ENCODE measurements at regions not wholly inside any gene's neighbourhood (a gene's known extent, or its start where the extent isn't known, plus 50 kb on each side); places are given as distances from the start of the nearest gene placed in this dataset.

- peaks cover 18% of the 10 kb centered on the region for H3K9me3 Mint-ChIP-seq
- no peaks in the 10 kb centered on the region for H3K27me3 Mint-ChIP-seq (ENCODE audit: low read depth)
- TF ChIP-seq, protein P1, sequence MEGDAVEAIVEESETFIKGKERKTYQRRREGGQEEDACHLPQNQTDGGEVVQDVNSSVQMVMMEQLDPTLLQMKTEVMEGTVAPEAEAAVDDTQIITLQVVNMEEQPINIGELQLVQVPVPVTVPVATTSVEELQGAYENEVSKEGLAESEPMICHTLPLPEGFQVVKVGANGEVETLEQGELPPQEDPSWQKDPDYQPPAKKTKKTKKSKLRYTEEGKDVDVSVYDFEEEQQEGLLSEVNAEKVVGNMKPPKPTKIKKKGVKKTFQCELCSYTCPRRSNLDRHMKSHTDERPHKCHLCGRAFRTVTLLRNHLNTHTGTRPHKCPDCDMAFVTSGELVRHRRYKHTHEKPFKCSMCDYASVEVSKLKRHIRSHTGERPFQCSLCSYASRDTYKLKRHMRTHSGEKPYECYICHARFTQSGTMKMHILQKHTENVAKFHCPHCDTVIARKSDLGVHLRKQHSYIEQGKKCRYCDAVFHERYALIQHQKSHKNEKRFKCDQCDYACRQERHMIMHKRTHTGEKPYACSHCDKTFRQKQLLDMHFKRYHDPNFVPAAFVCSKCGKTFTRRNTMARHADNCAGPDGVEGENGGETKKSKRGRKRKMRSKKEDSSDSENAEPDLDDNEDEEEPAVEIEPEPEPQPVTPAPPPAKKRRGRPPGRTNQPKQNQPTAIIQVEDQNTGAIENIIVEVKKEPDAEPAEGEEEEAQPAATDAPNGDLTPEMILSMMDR (IDR thresholded peaks at IDR 0.05; ENCODE audit: unreplicated experiment in 3 of 3): no peak
- H3K27ac Mint-ChIP-seq: no peak overlapping the region
- no peaks in the 10 kb centered on the region for H3K36me3 Mint-ChIP-seq (ENCODE audit: low read depth)
- no peak overlapping the region for H3K4me3 Mint-ChIP-seq
- no peaks in the 10 kb centered on the region for H3K4me1 Mint-ChIP-seq
Measured at GRCh38 chr3:59472541-59472940, 422.7 kb upstream of the CFAP20DC start.

- H3K9me3 Mint-ChIP-seq: peaks cover 15% of the 10 kb centered on the region
- TF ChIP-seq, protein P1 (IDR thresholded peaks at IDR 0.05; ENCODE audit: unreplicated experiment in 3 of 3): no peak
- no peaks in the 10 kb centered on the region for H3K36me3 Mint-ChIP-seq (ENCODE audit: low read depth)
- H3K27me3 Mint-ChIP-seq (ENCODE audit: low read depth): no peaks in the 10 kb centered on the region
- no peak overlapping the region for H3K4me3 Mint-ChIP-seq
- H3K4me1 Mint-ChIP-seq: no peaks in the 10 kb centered on the region
- no peak overlapping the region for H3K27ac Mint-ChIP-seq
Measured at GRCh38 chr3:59469948-59470723, 420.3 kb upstream of the CFAP20DC start.

DNA sequence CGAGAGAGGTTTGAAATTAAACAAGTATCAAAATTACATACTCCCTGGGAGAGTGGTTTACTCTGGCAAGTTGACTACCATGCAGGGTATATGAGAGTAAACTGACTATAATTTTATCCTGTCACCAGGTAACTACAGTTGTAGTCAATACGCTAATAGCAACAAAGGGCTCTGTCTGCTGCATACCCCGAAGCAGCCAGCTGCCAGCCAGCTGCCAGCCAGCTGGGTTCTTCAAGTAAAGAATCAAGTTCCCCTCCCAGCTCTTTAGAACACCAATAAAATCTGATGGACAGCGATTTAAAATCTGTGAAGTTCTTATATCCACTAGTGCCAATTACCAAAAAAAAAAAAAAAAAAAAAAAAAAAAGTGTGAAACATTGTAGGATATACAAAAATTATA lies 417.7 kb upstream of the CFAP20DC start:
- H3K27ac Mint-ChIP-seq: no peak overlapping the region
- no peaks in the 10 kb centered on the region for H3K4me1 Mint-ChIP-seq
- H3K36me3 Mint-ChIP-seq (ENCODE audit: low read depth): no peaks in the 10 kb centered on the region
- no peaks in the 10 kb centered on the region for H3K27me3 Mint-ChIP-seq (ENCODE audit: low read depth)
- peaks cover 15% of the 10 kb centered on the region for H3K9me3 Mint-ChIP-seq
- H3K4me3 Mint-ChIP-seq: no peak overlapping the region
- TF ChIP-seq, protein P1 (IDR thresholded peaks at IDR 0.05; ENCODE audit: unreplicated experiment in 3 of 3): no peak

DNA sequence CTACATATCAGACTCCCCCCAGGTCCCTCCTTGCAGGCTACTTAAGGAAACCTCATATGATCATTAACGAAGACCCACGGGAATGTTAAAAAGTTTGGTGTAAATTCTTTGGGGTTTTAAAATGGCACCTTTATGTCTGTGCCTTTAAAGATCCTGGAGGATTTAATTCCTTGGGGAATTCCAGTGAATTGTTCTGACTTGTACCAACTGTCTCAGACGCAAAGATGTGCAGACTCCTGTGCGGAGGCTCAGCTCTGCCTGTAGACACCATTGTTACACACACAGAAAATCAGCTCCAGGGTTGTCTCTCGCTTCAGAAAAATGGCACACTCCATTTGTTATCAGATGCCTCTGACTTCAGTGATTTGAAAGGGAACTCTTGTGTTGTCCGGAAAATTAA lies 414.4 kb upstream of the CFAP20DC start:
- Mint-ChIP-seq H3K27me3 (ENCODE audit: low read depth) (no peaks in the 10 kb centered on the region), H3K36me3 (ENCODE audit: low read depth) (no peaks in the 10 kb centered on the region), H3K4me3 (no peak overlapping the region), H3K9me3 (peaks cover 13% of the 10 kb centered on the region), H3K27ac (no peak overlapping the region), H3K4me1 (no peaks in the 10 kb centered on the region)
- TF ChIP-seq, protein P1 (IDR thresholded peaks at IDR 0.05; ENCODE audit: unreplicated experiment in 3 of 3): no peak

DNA sequence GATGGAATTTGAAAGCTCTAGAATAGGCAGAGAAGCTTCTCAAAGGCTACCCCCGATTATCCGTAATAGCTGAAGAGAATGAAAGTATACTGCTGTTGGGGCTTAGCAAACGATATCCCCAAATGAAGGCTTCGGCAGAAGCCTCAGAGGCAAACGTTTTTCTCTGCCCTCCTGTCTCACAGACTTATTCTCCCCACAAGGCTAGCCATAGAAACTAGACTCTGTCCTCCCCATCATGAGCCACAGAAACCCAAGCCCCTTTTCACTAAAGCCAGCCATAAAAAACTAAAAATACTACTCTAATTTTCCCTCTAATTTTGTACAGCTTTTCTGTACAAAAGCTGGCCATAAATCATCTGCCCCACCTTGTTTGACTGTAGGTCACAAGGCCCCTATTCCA lies 413.4 kb upstream of the CFAP20DC start:
- TF ChIP-seq, protein P1 (IDR thresholded peaks at IDR 0.05; ENCODE audit: unreplicated experiment in 3 of 3): no peak
- H3K9me3 Mint-ChIP-seq: peaks cover 12% of the 10 kb centered on the region
- H3K27me3 Mint-ChIP-seq (ENCODE audit: low read depth): no peaks in the 10 kb centered on the region
- no peaks in the 10 kb centered on the region for H3K36me3 Mint-ChIP-seq (ENCODE audit: low read depth)
- H3K27ac Mint-ChIP-seq: no peak overlapping the region
- no peak overlapping the region for H3K4me3 Mint-ChIP-seq
- H3K4me1 Mint-ChIP-seq: no peaks in the 10 kb centered on the region

- no peaks in the 10 kb centered on the region for H3K4me1 Mint-ChIP-seq
- TF ChIP-seq, protein P1 (IDR thresholded peaks at IDR 0.05; ENCODE audit: unreplicated experiment in 3 of 3): no peak
- peaks cover 12% of the 10 kb centered on the region for H3K9me3 Mint-ChIP-seq
- H3K27ac Mint-ChIP-seq: no peak overlapping the region
- H3K4me3 Mint-ChIP-seq: no peak overlapping the region
- H3K27me3 Mint-ChIP-seq (ENCODE audit: low read depth): no peaks in the 10 kb centered on the region
- H3K36me3 Mint-ChIP-seq (ENCODE audit: low read depth): no peaks in the 10 kb centered on the region
Measured at GRCh38 chr3:59460068-59460467, 410.2 kb upstream of the CFAP20DC start.

All from nephron (organoid).